Progenitor cell of endocrine pancreas (in vitro differentiated cells): ENCODE measurements at regions not wholly inside any gene's neighbourhood (a gene's known extent, or its start where the extent isn't known, plus 50 kb on each side); places are given as distances from the start of the nearest gene placed in this dataset.

ENCODE experiments used
- DNase-seq: peaks from one replicate; pipeline ENCODE4 v3.0.0; 2021; ENCODE audit warnings: low spot score; ENCODE audit not compliant: unreplicated experiment
- H3K27ac Mint-ChIP-seq: 2 replicates; pipeline ENCODE4 v1.8.0; 2021; ENCODE audit warnings: mild to moderate bottlenecking, moderate library complexity, mixed read lengths
- H3K27me3 Mint-ChIP-seq: 2 replicates; pipeline ENCODE4 v1.8.0; 2021; ENCODE audit warnings: mixed read lengths
- H3K36me3 Mint-ChIP-seq: 2 replicates; pipeline ENCODE4 v1.8.0; 2022; ENCODE audit warnings: mixed read lengths; ENCODE audit not compliant: insufficient read depth
- H3K4me1 Mint-ChIP-seq: 2 replicates; pipeline ENCODE4 v1.8.0; 2021; ENCODE audit warnings: low read depth, mixed read lengths
- H3K4me3 Mint-ChIP-seq: 2 replicates; pipeline ENCODE4 v1.8.0; 2021; ENCODE audit warnings: low read depth, mild to moderate bottlenecking, moderate library complexity, mixed read lengths
- H3K9me3 Mint-ChIP-seq: 2 replicates; pipeline ENCODE4 v1.8.0; 2021; ENCODE audit warnings: low read depth, mixed read lengths
- TF ChIP-seq, protein P1 (sequence below): fragments of 200-600 bp; sonication (generic); IDR thresholded peaks from one replicate; pipeline ENCODE4 v1.5.0; 2021; ENCODE audit warnings: antibody characterized with exemption, mild to moderate bottlenecking; ENCODE audit not compliant: unreplicated experiment

DNA sequence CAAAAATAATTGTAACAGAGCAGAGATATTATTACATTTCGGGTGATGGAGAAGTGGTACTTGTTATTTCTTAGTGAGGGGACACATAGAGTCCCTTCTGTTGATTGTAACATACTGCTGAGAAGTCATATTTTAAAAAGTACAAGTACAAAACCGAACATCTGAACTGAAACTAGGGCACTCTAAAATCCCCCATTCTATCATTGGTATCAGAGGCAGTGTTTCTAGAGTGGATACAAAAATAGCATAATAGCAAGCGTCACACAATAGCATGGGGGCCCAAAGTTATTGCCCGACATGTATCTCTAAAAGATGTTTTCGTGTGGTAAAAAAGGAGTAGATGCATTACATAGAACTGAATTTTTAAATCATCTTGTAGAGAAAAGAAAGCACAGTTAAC is 502.1 kb upstream of the SLC10A2 start:
- no peaks in the 10 kb centered on the region for H3K27me3 Mint-ChIP-seq
- H3K36me3 Mint-ChIP-seq: peaks cover 3% of the 10 kb centered on the region
- no peak overlapping the region for H3K27ac Mint-ChIP-seq
- H3K9me3 Mint-ChIP-seq: peaks cover 13% of the 10 kb centered on the region
- no peak for DNase-seq
- TF ChIP-seq, protein P1, sequence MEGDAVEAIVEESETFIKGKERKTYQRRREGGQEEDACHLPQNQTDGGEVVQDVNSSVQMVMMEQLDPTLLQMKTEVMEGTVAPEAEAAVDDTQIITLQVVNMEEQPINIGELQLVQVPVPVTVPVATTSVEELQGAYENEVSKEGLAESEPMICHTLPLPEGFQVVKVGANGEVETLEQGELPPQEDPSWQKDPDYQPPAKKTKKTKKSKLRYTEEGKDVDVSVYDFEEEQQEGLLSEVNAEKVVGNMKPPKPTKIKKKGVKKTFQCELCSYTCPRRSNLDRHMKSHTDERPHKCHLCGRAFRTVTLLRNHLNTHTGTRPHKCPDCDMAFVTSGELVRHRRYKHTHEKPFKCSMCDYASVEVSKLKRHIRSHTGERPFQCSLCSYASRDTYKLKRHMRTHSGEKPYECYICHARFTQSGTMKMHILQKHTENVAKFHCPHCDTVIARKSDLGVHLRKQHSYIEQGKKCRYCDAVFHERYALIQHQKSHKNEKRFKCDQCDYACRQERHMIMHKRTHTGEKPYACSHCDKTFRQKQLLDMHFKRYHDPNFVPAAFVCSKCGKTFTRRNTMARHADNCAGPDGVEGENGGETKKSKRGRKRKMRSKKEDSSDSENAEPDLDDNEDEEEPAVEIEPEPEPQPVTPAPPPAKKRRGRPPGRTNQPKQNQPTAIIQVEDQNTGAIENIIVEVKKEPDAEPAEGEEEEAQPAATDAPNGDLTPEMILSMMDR: no peak
- H3K4me3 Mint-ChIP-seq: no peak overlapping the region
- no peaks in the 10 kb centered on the region for H3K4me1 Mint-ChIP-seq

GRCh38 chr13:103557878-103558277 is 491.7 kb upstream of the SLC10A2 start:
- Mint-ChIP-seq H3K27ac (no peak overlapping the region), H3K27me3 (no peaks in the 10 kb centered on the region), H3K4me1 (no peaks in the 10 kb centered on the region), H3K36me3 (no peaks in the 10 kb centered on the region), H3K4me3 (no peak overlapping the region), H3K9me3 (peaks cover 12% of the 10 kb centered on the region)
- TF ChIP-seq, protein P1: no peak
- no peak for DNase-seq

DNA sequence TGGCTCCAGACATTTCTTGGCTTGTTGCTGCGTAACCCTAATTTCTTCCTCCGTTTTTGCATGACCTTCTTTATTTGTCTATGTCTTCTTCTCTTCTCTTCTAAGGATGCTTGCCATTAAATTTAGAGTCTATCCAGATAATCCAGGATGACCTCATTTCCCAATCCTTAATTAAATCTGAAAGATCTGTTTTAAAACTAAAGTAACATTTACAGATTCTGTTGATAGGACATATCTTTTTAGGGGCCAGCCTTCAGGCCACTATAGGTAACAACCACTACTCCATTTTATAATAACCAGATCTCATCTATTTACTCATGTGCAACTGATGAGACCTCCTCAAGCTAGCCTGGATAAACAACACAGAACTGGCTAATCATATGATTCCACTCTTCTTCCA is 490.5 kb upstream of the SLC10A2 start:
- Mint-ChIP-seq H3K27me3 (no peaks in the 10 kb centered on the region), H3K9me3 (peaks cover 5% of the 10 kb centered on the region)

GRCh38 chr13:103547914-103548313 is 481.7 kb upstream of the SLC10A2 start:
- Mint-ChIP-seq H3K4me1 (no peaks in the 10 kb centered on the region), H3K36me3 (peaks cover 8% of the 10 kb centered on the region), H3K27me3 (no peaks in the 10 kb centered on the region), H3K27ac (no peak overlapping the region), H3K9me3 (peaks cover 35% of the 10 kb centered on the region), H3K4me3 (no peak overlapping the region)
- TF ChIP-seq, protein P1: no peak
- DNase-seq: no peak

More for the DNA sequence above, 490.5 kb upstream of the SLC10A2 start:
- no peaks in the 10 kb centered on the region for H3K4me1 Mint-ChIP-seq
- DNase-seq: no peak
- H3K36me3 Mint-ChIP-seq: no peaks in the 10 kb centered on the region
- TF ChIP-seq, protein P1: no peak
- no peak overlapping the region for H3K27ac Mint-ChIP-seq
- no peak overlapping the region for H3K4me3 Mint-ChIP-seq

GRCh38 chr13:103546271-103546670 is 480.1 kb upstream of the SLC10A2 start:
- peaks cover 1% of the 10 kb centered on the region for H3K4me1 Mint-ChIP-seq
- no peak overlapping the region for H3K4me3 Mint-ChIP-seq
- DNase-seq: no peak
- H3K9me3 Mint-ChIP-seq: peaks cover 39% of the 10 kb centered on the region
- H3K27ac Mint-ChIP-seq: no peak overlapping the region
- TF ChIP-seq, protein P1: no peak
- no peaks in the 10 kb centered on the region for H3K27me3 Mint-ChIP-seq
- H3K36me3 Mint-ChIP-seq: peaks cover 11% of the 10 kb centered on the region
